Suprapubic skin (tissue), 4 donors: ENCODE measurements at regions not wholly inside any gene's neighbourhood (a gene's known extent, or its start where the extent isn't known, plus 50 kb on each side); places are given as distances from the start of the nearest gene placed in this dataset.
"Not testable (repeated sequence)": the region's sequence is repeated elsewhere in the genome, so short reads cannot be mapped to it uniquely, and the experiment has no call there.

Source experiments
- DNase-seq, 2 donors: peaks; one replicate each; pipeline ENCODE4 v3.0.0-alpha.2; 2019; ENCODE audit warnings: low spot score in 2 of 2
- H3K27ac ChIP-seq: fragments of 200-600 bp; sonication (generic); one replicate; pipeline ENCODE4 v1.5.1; 2019
- H3K27me3 ChIP-seq: fragments of 200-600 bp; sonication (generic); one replicate; pipeline ENCODE4 v1.5.1; 2019
- H3K36me3 ChIP-seq: fragments of 200-600 bp; sonication (generic); one replicate; pipeline ENCODE4 v1.5.1; 2019
- H3K4me1 ChIP-seq: fragments of 200-600 bp; sonication (generic); one replicate; pipeline ENCODE4 v1.5.1; 2019
- H3K4me3 ChIP-seq: fragments of 200-600 bp; sonication (generic); one replicate; pipeline ENCODE4 v1.5.1; 2019; ENCODE audit warnings: mild to moderate bottlenecking
- H3K9me3 ChIP-seq: fragments of 200-600 bp; sonication (generic); one replicate; pipeline ENCODE4 v1.5.1; 2019
- CTCF ChIP-seq, 2 donors: fragments of 200-600 bp in 1 of 2; fragments of 450-650 bp in 1 of 2; sonication (generic) in 1 of 2; IDR thresholded peaks; one replicate each; pipeline ENCODE4 v1.5.1; 2016 to 2019; ENCODE audit warnings: antibody characterized with exemption in 2 of 2, mild to moderate bottlenecking in 1 of 2, moderate library complexity in 1 of 2
- WGBS: methylation state at CpG from one replicate; pipeline ENCODE4 v1.1.5; 2018; 5-methylcytosine and 5-hydroxymethylcytosine counted together

GRCh38 chr21:6363591-6363990 is 4157.8 kb upstream of the TPTE start:
- H3K36me3 ChIP-seq, DNase-seq, H3K9me3 ChIP-seq, H3K4me1 ChIP-seq, H3K27ac ChIP-seq, H3K27me3 ChIP-seq, H3K4me3 ChIP-seq: not testable (repeated sequence)
- no CpG with 5 or more reads among the region's 1 CpG for WGBS

GRCh38 chr21:6368824-6369223 is 4152.6 kb upstream of the TPTE start:
- H3K9me3 ChIP-seq, H3K36me3 ChIP-seq, H3K27me3 ChIP-seq, H3K4me1 ChIP-seq: not testable (repeated sequence)
- WGBS = 11% methylated on average over 7 of the region's 7 CpGs
- Histone ChIP-seq H3K27ac (peak overlapping the region; percentile 78), H3K4me3 (peak overlapping the region; percentile 38)
- peak in 1 of 2 donors; percentile 42 for DNase-seq

GRCh38 chr21:6373253-6373652 is 4148.1 kb upstream of the TPTE start:
- H3K4me1 ChIP-seq, H3K27ac ChIP-seq: not testable (repeated sequence)
- no CpG with 5 or more reads among the region's 3 CpGs for WGBS

GRCh38 chr21:6374232-6374631 is 4147.2 kb upstream of the TPTE start:
- H3K9me3 ChIP-seq, H3K4me1 ChIP-seq, H3K36me3 ChIP-seq, H3K4me3 ChIP-seq, H3K27me3 ChIP-seq, H3K27ac ChIP-seq: not testable (repeated sequence)
- WGBS = 26% methylated on average over 12 of the region's 12 CpGs
- peak in 1 of 2 donors; percentile 19 for TF ChIP-seq CTCF (IDR thresholded peaks at IDR 0.05)
- peak; percentile 80 for DNase-seq

More at GRCh38 chr21:6373253-6373652, 4148.1 kb upstream of the TPTE start:
- DNase-seq, H3K4me3 ChIP-seq, H3K27me3 ChIP-seq, H3K36me3 ChIP-seq, H3K9me3 ChIP-seq: not testable (repeated sequence)

- DNase-seq = peak; percentile 54 to 72
- not testable (repeated sequence) for H3K27me3 ChIP-seq, H3K4me1 ChIP-seq, H3K9me3 ChIP-seq, H3K36me3 ChIP-seq, H3K4me3 ChIP-seq, H3K27ac ChIP-seq
- WGBS = 78% methylated on average over 4 of the region's 4 CpGs
Measured at GRCh38 chr21:6374926-6375325, 4146.5 kb upstream of the TPTE start.

- H3K27me3 ChIP-seq, H3K9me3 ChIP-seq, H3K27ac ChIP-seq, DNase-seq, H3K36me3 ChIP-seq, H3K4me3 ChIP-seq, H3K4me1 ChIP-seq: not testable (repeated sequence)
- WGBS = 74% methylated on average over 4 of the region's 5 CpGs
Measured at GRCh38 chr21:6375776-6376175, 4145.6 kb upstream of the TPTE start.

GRCh38 chr21:6376321-6377070 is 4144.9 kb upstream of the TPTE start:
- WGBS = 71% methylated on average over 9 of the region's 9 CpGs
- not testable (repeated sequence) for H3K27me3 ChIP-seq, H3K4me3 ChIP-seq, H3K9me3 ChIP-seq, H3K27ac ChIP-seq, H3K36me3 ChIP-seq, H3K4me1 ChIP-seq, DNase-seq
